ENCODE measurements at regions not wholly inside any gene's neighbourhood (a gene's known extent, or its start where the extent isn't known, plus 50 kb on each side); places are given as distances from the start of the nearest gene placed in this dataset.

- Histone ChIP-seq H2AFZ (ENCODE audit: low read length, unreplicated experiment) (no peak overlapping the region), H3K4me3 (ENCODE audit: low read depth, low read length) (no peak overlapping the region), H3K27ac (ENCODE audit: low read depth, low read length) (no peak overlapping the region), H3K79me2 (ENCODE audit: control insufficient read depth, insufficient read depth, low read length, unreplicated experiment) (no peaks in the 10 kb centered on the region), H3K4me1 (ENCODE audit: control insufficient read depth, insufficient read depth, low read length, unreplicated experiment) (peaks cover under 1% of the 10 kb centered on the region), H3K27me3 (ENCODE audit: insufficient read depth, low read length) (peaks cover 15% of the 10 kb centered on the region), H3K36me3 (ENCODE audit: insufficient read depth, low read length) (no peaks in the 10 kb centered on the region)
Observed at GRCh38 chr6:209432-210103, 82.7 kb upstream of the DUSP22 start.

GRCh38 chr6:210104-210456 lies 82.2 kb upstream of the DUSP22 start:
- no peaks in the 10 kb centered on the region for H3K79me2 ChIP-seq (ENCODE audit: control insufficient read depth, insufficient read depth, low read length, unreplicated experiment)
- H3K27ac ChIP-seq (ENCODE audit: low read depth, low read length): no peak overlapping the region
- peaks cover 5% of the 10 kb centered on the region for H3K4me1 ChIP-seq (ENCODE audit: control insufficient read depth, insufficient read depth, low read length, unreplicated experiment)
- no peak overlapping the region for H3K4me3 ChIP-seq (ENCODE audit: low read depth, low read length)
- no peaks in the 10 kb centered on the region for H3K36me3 ChIP-seq (ENCODE audit: insufficient read depth, low read length)
- no peak overlapping the region for H2AFZ ChIP-seq (ENCODE audit: low read length, unreplicated experiment)
- peaks cover 15% of the 10 kb centered on the region for H3K27me3 ChIP-seq (ENCODE audit: insufficient read depth, low read length)

DNA sequence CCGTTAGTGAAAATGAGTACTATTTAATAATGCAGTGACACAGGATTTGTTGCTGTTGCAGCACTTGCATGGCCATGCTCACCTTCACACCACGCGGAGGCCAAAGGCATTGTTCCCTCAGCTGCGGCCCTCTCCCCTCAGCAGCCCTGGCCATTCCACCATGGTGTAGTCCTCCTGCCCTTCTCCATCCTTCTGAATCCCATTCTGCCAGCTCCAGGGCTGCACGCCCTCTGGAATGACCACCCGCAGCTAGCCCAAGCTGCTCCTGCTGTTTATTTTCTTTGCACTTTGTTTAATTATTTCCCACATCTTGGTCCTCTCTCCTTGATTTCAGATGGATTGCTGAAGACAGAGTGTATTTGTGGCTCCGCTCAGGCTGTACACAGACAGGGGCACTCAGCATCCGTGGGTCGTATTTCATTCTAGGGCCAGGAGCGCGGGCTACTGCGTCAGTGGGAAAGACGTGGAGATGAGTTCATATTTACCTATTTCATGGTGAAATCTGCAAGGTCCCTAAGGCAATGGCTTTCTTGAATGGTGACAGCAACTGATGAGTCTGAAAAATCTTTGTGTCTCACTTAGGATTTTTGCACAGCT lies 81.4 kb upstream of the DUSP22 start:
- Histone ChIP-seq H3K36me3 (ENCODE audit: insufficient read depth, low read length) (no peaks in the 10 kb centered on the region), H2AFZ (ENCODE audit: low read length, unreplicated experiment) (no peak overlapping the region), H3K4me3 (ENCODE audit: low read depth, low read length) (no peak overlapping the region), H3K27ac (ENCODE audit: low read depth, low read length) (no peak overlapping the region), H3K79me2 (ENCODE audit: control insufficient read depth, insufficient read depth, low read length, unreplicated experiment) (no peaks in the 10 kb centered on the region), H3K4me1 (ENCODE audit: control insufficient read depth, insufficient read depth, low read length, unreplicated experiment) (peaks cover 13% of the 10 kb centered on the region), H3K27me3 (ENCODE audit: insufficient read depth, low read length) (peaks cover 15% of the 10 kb centered on the region)

DNA sequence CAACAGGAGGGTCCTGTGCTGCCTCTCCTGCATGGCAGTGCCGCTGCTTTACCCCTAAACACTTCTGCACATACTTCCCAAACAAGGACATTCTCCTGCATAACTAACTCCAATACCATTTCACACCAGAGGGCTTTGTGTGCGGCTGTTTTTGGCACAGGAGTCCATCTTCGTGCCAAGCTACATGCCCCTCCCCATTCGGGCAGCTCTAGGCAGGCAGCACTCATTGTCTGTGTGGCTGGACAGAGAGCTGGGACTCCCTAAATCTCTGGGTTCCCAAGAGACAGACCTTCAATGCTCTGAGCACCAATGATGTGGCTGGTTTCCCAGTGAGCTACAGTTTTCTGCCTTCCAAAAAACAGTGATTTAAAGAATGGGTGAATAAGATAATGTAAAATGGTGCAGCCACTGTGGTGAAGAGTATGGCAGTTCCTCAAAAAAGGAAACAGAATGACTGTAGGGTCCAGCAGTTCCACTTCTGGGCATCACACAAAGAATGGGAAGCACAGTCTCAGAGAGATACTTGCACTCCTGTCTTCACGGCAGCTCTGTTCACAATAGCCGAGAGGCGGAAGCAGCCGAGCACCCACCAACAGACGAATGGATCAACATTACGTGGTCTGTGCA lies 80.3 kb upstream of the DUSP22 start:
- Histone ChIP-seq H3K79me2 (ENCODE audit: control insufficient read depth, insufficient read depth, low read length, unreplicated experiment) (no peaks in the 10 kb centered on the region), H2AFZ (ENCODE audit: low read length, unreplicated experiment) (no peak overlapping the region), H3K27ac (ENCODE audit: low read depth, low read length) (no peak overlapping the region), H3K4me3 (ENCODE audit: low read depth, low read length) (no peak overlapping the region), H3K27me3 (ENCODE audit: insufficient read depth, low read length) (peaks cover 15% of the 10 kb centered on the region), H3K36me3 (ENCODE audit: insufficient read depth, low read length) (no peaks in the 10 kb centered on the region), H3K4me1 (ENCODE audit: control insufficient read depth, insufficient read depth, low read length, unreplicated experiment) (peaks cover 14% of the 10 kb centered on the region)

GRCh38 chr6:213284-213683 lies 79.0 kb upstream of the DUSP22 start:
- peaks cover 15% of the 10 kb centered on the region for H3K27me3 ChIP-seq (ENCODE audit: insufficient read depth, low read length)
- H3K36me3 ChIP-seq (ENCODE audit: insufficient read depth, low read length): no peaks in the 10 kb centered on the region
- no peak overlapping the region for H3K4me3 ChIP-seq (ENCODE audit: low read depth, low read length)
- no peak overlapping the region for H3K27ac ChIP-seq (ENCODE audit: low read depth, low read length)
- no peak overlapping the region for H2AFZ ChIP-seq (ENCODE audit: low read length, unreplicated experiment)
- H3K79me2 ChIP-seq (ENCODE audit: control insufficient read depth, insufficient read depth, low read length, unreplicated experiment): no peaks in the 10 kb centered on the region
- H3K4me1 ChIP-seq (ENCODE audit: control insufficient read depth, insufficient read depth, low read length, unreplicated experiment): peaks cover 14% of the 10 kb centered on the region

GRCh38 chr6:214428-214827 lies 77.9 kb upstream of the DUSP22 start:
- no peak overlapping the region for H3K27ac ChIP-seq (ENCODE audit: low read depth, low read length)
- H3K36me3 ChIP-seq (ENCODE audit: insufficient read depth, low read length): no peaks in the 10 kb centered on the region
- H3K4me1 ChIP-seq (ENCODE audit: control insufficient read depth, insufficient read depth, low read length, unreplicated experiment): peaks cover 14% of the 10 kb centered on the region
- peaks cover 15% of the 10 kb centered on the region for H3K27me3 ChIP-seq (ENCODE audit: insufficient read depth, low read length)
- no peaks in the 10 kb centered on the region for H3K79me2 ChIP-seq (ENCODE audit: control insufficient read depth, insufficient read depth, low read length, unreplicated experiment)
- H3K4me3 ChIP-seq (ENCODE audit: low read depth, low read length): no peak overlapping the region
- no peak overlapping the region for H2AFZ ChIP-seq (ENCODE audit: low read length, unreplicated experiment)

- Histone ChIP-seq H2AFZ (ENCODE audit: low read length, unreplicated experiment) (no peak overlapping the region), H3K79me2 (ENCODE audit: control insufficient read depth, insufficient read depth, low read length, unreplicated experiment) (no peaks in the 10 kb centered on the region), H3K4me1 (ENCODE audit: control insufficient read depth, insufficient read depth, low read length, unreplicated experiment) (peaks cover 22% of the 10 kb centered on the region), H3K4me3 (ENCODE audit: low read depth, low read length) (no peak overlapping the region), H3K27me3 (ENCODE audit: insufficient read depth, low read length) (peaks cover 14% of the 10 kb centered on the region), H3K36me3 (ENCODE audit: insufficient read depth, low read length) (no peaks in the 10 kb centered on the region), H3K27ac (ENCODE audit: low read depth, low read length) (no peak overlapping the region)
Observed at GRCh38 chr6:215335-216034, 76.8 kb upstream of the DUSP22 start.

GRCh38 chr6:217048-217659 lies 75.1 kb upstream of the DUSP22 start:
- H2AFZ ChIP-seq (ENCODE audit: low read length, unreplicated experiment): no peak overlapping the region
- H3K36me3 ChIP-seq (ENCODE audit: insufficient read depth, low read length): no peaks in the 10 kb centered on the region
- H3K4me1 ChIP-seq (ENCODE audit: control insufficient read depth, insufficient read depth, low read length, unreplicated experiment): peaks cover 39% of the 10 kb centered on the region
- peaks cover 4% of the 10 kb centered on the region; the same call in 1 of the 2 replicates for H3K27me3 ChIP-seq (ENCODE audit: insufficient read depth, low read length)
- H3K4me3 ChIP-seq (ENCODE audit: low read depth, low read length): no peak overlapping the region
- no peak overlapping the region for H3K27ac ChIP-seq (ENCODE audit: low read depth, low read length)
- H3K79me2 ChIP-seq (ENCODE audit: control insufficient read depth, insufficient read depth, low read length, unreplicated experiment): no peaks in the 10 kb centered on the region

DNA sequence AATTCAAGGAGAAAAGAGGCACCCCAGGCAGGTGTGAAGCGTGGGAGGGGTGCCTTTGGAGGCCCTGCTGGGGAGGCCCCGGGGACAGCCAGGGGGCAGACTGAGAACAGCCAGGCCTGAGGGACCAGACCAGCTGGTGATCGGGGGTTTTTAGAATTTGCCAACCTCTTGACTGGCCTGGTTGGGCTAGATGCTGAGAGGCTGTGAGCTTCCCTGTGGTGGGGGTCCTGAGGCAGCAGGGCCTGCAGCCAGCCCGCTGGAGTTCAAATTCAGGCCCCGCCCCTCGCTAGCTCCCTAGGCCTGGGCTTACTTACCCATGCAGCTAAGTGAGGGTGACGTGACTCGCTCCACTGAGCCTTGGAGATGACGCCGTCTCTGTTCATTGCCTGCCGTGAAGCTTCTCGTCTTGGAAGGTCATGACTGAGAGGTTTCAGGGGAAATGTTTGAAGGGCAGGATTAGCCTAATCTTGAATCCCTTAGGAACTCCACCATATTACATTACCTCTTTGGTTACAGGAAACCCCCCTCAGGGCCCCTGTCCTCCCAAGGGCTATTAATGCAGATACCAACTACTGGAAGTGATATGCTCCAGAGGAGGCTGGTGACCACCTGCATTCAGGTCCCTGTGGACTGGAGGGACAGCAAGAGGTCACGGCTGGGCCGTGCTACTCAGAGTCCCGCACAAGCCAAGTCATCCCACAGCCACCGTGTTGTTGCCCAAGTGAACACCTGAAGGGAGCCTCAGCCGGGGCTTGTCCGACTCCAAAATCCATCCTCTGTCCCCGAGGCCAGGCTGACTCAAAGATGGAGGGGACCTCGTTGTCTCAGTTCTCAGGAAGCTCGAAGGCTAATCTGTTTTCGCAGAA lies 73.9 kb upstream of the DUSP22 start:
- H3K4me1 ChIP-seq (ENCODE audit: control insufficient read depth, insufficient read depth, low read length, unreplicated experiment): peaks cover 45% of the 10 kb centered on the region
- no peak overlapping the region for H3K27ac ChIP-seq (ENCODE audit: low read depth, low read length)
- H3K79me2 ChIP-seq (ENCODE audit: control insufficient read depth, insufficient read depth, low read length, unreplicated experiment): no peaks in the 10 kb centered on the region
- H3K36me3 ChIP-seq (ENCODE audit: insufficient read depth, low read length): no peaks in the 10 kb centered on the region
- no peak overlapping the region for H2AFZ ChIP-seq (ENCODE audit: low read length, unreplicated experiment)
- no peak overlapping the region for H3K4me3 ChIP-seq (ENCODE audit: low read depth, low read length)
- no peaks in the 10 kb centered on the region for H3K27me3 ChIP-seq (ENCODE audit: insufficient read depth, low read length)

DNA sequence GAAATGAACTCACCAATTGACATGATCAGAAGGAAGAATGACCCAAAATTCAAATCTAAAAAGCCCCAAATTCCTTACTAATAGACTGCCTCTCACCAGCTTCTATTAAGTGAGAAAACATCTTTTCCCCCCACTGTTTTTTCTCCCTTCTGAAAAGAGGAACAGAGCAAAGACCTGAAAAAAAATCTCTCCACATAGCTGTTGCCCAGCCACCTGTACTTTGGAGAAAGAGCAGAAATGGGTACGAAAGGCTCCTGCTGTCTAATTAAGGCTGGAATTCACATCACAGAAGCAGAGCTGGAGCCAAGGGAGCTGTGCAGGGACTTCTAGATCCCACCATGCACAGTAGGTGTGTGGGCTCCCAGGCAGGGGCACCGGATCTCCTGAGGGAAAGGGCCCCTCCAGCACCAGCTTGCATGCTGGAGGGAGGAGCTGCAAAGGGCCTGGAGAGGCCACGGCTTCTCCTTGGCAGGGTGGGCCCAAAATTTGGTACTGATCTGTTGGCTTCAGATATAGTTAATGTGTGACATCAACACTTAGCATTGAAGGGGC lies 73.2 kb upstream of the DUSP22 start:
- Histone ChIP-seq H3K27me3 (ENCODE audit: insufficient read depth, low read length) (no peaks in the 10 kb centered on the region), H2AFZ (ENCODE audit: low read length, unreplicated experiment) (no peak overlapping the region), H3K36me3 (ENCODE audit: insufficient read depth, low read length) (no peaks in the 10 kb centered on the region), H3K4me1 (ENCODE audit: control insufficient read depth, insufficient read depth, low read length, unreplicated experiment) (peaks cover 49% of the 10 kb centered on the region), H3K27ac (ENCODE audit: low read depth, low read length) (no peak overlapping the region), H3K79me2 (ENCODE audit: control insufficient read depth, insufficient read depth, low read length, unreplicated experiment) (no peaks in the 10 kb centered on the region), H3K4me3 (ENCODE audit: low read depth, low read length) (no peak overlapping the region)

All from ACC112 (cell line).